ENCODE measurements at regions not wholly inside any gene's neighbourhood (a gene's known extent, or its start where the extent isn't known, plus 50 kb on each side); places are given as distances from the start of the nearest gene placed in this dataset.

GRCh38 chr12:58767496-58767895 is 152.8 kb downstream of the LRIG3 start:
- TF ChIP-seq TAF1 (IDR thresholded peaks at IDR 0.05; ENCODE audit: low read depth): no peak
- TF ChIP-seq EGR1 (IDR thresholded peaks at IDR 0.05): no peak
- TF ChIP-seq REST (IDR thresholded peaks at IDR 0.05; ENCODE audit: low read depth): no peak
- TF ChIP-seq CEBPB (IDR thresholded peaks at IDR 0.05): no peak
- TF ChIP-seq YY1 (IDR thresholded peaks at IDR 0.05; ENCODE audit: low read depth): no peak
- TF ChIP-seq EP300 (IDR thresholded peaks at IDR 0.05; ENCODE audit: borderline replicate concordance): no peak
- no peak for TF ChIP-seq RAD21 (IDR thresholded peaks at IDR 0.05; ENCODE audit: low read depth)
- TF ChIP-seq, protein P1, sequence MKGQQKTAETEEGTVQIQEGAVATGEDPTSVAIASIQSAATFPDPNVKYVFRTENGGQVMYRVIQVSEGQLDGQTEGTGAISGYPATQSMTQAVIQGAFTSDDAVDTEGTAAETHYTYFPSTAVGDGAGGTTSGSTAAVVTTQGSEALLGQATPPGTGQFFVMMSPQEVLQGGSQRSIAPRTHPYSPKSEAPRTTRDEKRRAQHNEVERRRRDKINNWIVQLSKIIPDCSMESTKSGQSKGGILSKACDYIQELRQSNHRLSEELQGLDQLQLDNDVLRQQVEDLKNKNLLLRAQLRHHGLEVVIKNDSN (IDR thresholded peaks at IDR 0.05): no peak

Measured in Ishikawa (cell line).